ENCODE measurements at regions not wholly inside any gene's neighbourhood (a gene's known extent, or its start where the extent isn't known, plus 50 kb on each side); places are given as distances from the start of the nearest gene placed in this dataset.
A peak's percentile ranks its signal among the peaks of the same experiment; 100 is the strongest.

- H3K27ac ChIP-seq (ENCODE audit: low read depth, low read length), result no peak overlapping the region
- no peaks in the 10 kb centered on the region for H3K4me1 ChIP-seq (ENCODE audit: control insufficient read depth, insufficient read depth, low read length, unreplicated experiment)
- no peak overlapping the region for H2AFZ ChIP-seq (ENCODE audit: low read length, unreplicated experiment)
- H3K27me3 ChIP-seq (ENCODE audit: insufficient read depth, low read length), result no peaks in the 10 kb centered on the region
- H3K36me3 ChIP-seq (ENCODE audit: insufficient read depth, low read length), result no peaks in the 10 kb centered on the region
- H3K79me2 ChIP-seq (ENCODE audit: control insufficient read depth, insufficient read depth, low read length, unreplicated experiment), result no peaks in the 10 kb centered on the region
- no peak overlapping the region for H3K4me3 ChIP-seq (ENCODE audit: low read depth, low read length)
Measured at GRCh38 chr13:74847966-74848365, 634.0 kb downstream of the TBC1D4 start.

- Histone ChIP-seq H3K4me3 (ENCODE audit: low read depth, low read length) (no peak overlapping the region), H3K4me1 (ENCODE audit: control insufficient read depth, insufficient read depth, low read length, unreplicated experiment) (no peaks in the 10 kb centered on the region), H3K36me3 (ENCODE audit: insufficient read depth, low read length) (no peaks in the 10 kb centered on the region), H3K27ac (ENCODE audit: low read depth, low read length) (no peak overlapping the region), H2AFZ (ENCODE audit: low read length, unreplicated experiment) (no peak overlapping the region), H3K79me2 (ENCODE audit: control insufficient read depth, insufficient read depth, low read length, unreplicated experiment) (no peaks in the 10 kb centered on the region), H3K27me3 (ENCODE audit: insufficient read depth, low read length) (no peaks in the 10 kb centered on the region)
Measured at GRCh38 chr13:74845806-74846205, 636.2 kb downstream of the TBC1D4 start.

- Histone ChIP-seq H3K79me2 (ENCODE audit: control insufficient read depth, insufficient read depth, low read length, unreplicated experiment) (no peaks in the 10 kb centered on the region), H3K4me1 (ENCODE audit: control insufficient read depth, insufficient read depth, low read length, unreplicated experiment) (peaks cover 3% of the 10 kb centered on the region), H3K27me3 (ENCODE audit: insufficient read depth, low read length) (no peaks in the 10 kb centered on the region), H2AFZ (ENCODE audit: low read length, unreplicated experiment) (no peak overlapping the region), H3K36me3 (ENCODE audit: insufficient read depth, low read length) (no peaks in the 10 kb centered on the region), H3K27ac (ENCODE audit: low read depth, low read length) (no peak overlapping the region), H3K4me3 (ENCODE audit: low read depth, low read length) (no peak overlapping the region)
Measured at GRCh38 chr13:74841651-74842050, 640.3 kb downstream of the TBC1D4 start.

- H2AFZ ChIP-seq (ENCODE audit: low read length, unreplicated experiment), result no peak overlapping the region
- H3K79me2 ChIP-seq (ENCODE audit: control insufficient read depth, insufficient read depth, low read length, unreplicated experiment), result no peaks in the 10 kb centered on the region
- H3K27me3 ChIP-seq (ENCODE audit: insufficient read depth, low read length), result no peaks in the 10 kb centered on the region
- H3K4me1 ChIP-seq (ENCODE audit: control insufficient read depth, insufficient read depth, low read length, unreplicated experiment), result peaks cover 3% of the 10 kb centered on the region
- H3K4me3 ChIP-seq (ENCODE audit: low read depth, low read length), result no peak overlapping the region
- H3K27ac ChIP-seq (ENCODE audit: low read depth, low read length), result no peak overlapping the region
- no peaks in the 10 kb centered on the region for H3K36me3 ChIP-seq (ENCODE audit: insufficient read depth, low read length)
Measured at GRCh38 chr13:74841123-74841522, 640.8 kb downstream of the TBC1D4 start.

- no peaks in the 10 kb centered on the region for H3K36me3 ChIP-seq (ENCODE audit: insufficient read depth, low read length)
- H3K4me1 ChIP-seq (ENCODE audit: control insufficient read depth, insufficient read depth, low read length, unreplicated experiment), result peaks cover 3% of the 10 kb centered on the region
- no peak overlapping the region for H2AFZ ChIP-seq (ENCODE audit: low read length, unreplicated experiment)
- H3K27ac ChIP-seq (ENCODE audit: low read depth, low read length), result no peak overlapping the region
- H3K79me2 ChIP-seq (ENCODE audit: control insufficient read depth, insufficient read depth, low read length, unreplicated experiment), result no peaks in the 10 kb centered on the region
- no peak overlapping the region for H3K4me3 ChIP-seq (ENCODE audit: low read depth, low read length)
- no peaks in the 10 kb centered on the region for H3K27me3 ChIP-seq (ENCODE audit: insufficient read depth, low read length)
Measured at GRCh38 chr13:74839656-74840055, 642.3 kb downstream of the TBC1D4 start.

GRCh38 chr13:74838096-74838495 lies 643.9 kb downstream of the TBC1D4 start:
- Histone ChIP-seq H3K27me3 (ENCODE audit: insufficient read depth, low read length) (no peaks in the 10 kb centered on the region), H3K4me3 (ENCODE audit: low read depth, low read length) (no peak overlapping the region), H3K4me1 (ENCODE audit: control insufficient read depth, insufficient read depth, low read length, unreplicated experiment) (peaks cover 3% of the 10 kb centered on the region), H3K36me3 (ENCODE audit: insufficient read depth, low read length) (no peaks in the 10 kb centered on the region), H3K79me2 (ENCODE audit: control insufficient read depth, insufficient read depth, low read length, unreplicated experiment) (no peaks in the 10 kb centered on the region), H3K27ac (ENCODE audit: low read depth, low read length) (no peak overlapping the region), H2AFZ (ENCODE audit: low read length, unreplicated experiment) (no peak overlapping the region)

GRCh38 chr13:74836628-74837027 lies 645.3 kb downstream of the TBC1D4 start:
- Histone ChIP-seq H3K4me1 (ENCODE audit: control insufficient read depth, insufficient read depth, low read length, unreplicated experiment) (peaks cover 3% of the 10 kb centered on the region), H3K36me3 (ENCODE audit: insufficient read depth, low read length) (no peaks in the 10 kb centered on the region), H3K4me3 (ENCODE audit: low read depth, low read length) (no peak overlapping the region), H3K27ac (ENCODE audit: low read depth, low read length) (no peak overlapping the region), H3K27me3 (ENCODE audit: insufficient read depth, low read length) (no peaks in the 10 kb centered on the region), H2AFZ (ENCODE audit: low read length, unreplicated experiment) (no peak overlapping the region), H3K79me2 (ENCODE audit: control insufficient read depth, insufficient read depth, low read length, unreplicated experiment) (no peaks in the 10 kb centered on the region)

GRCh38 chr13:74835579-74835978 lies 646.4 kb downstream of the TBC1D4 start:
- Histone ChIP-seq H3K79me2 (ENCODE audit: control insufficient read depth, insufficient read depth, low read length, unreplicated experiment) (no peaks in the 10 kb centered on the region), H3K27ac (ENCODE audit: low read depth, low read length) (no peak overlapping the region), H3K4me1 (ENCODE audit: control insufficient read depth, insufficient read depth, low read length, unreplicated experiment) (peaks cover 3% of the 10 kb centered on the region), H3K36me3 (ENCODE audit: insufficient read depth, low read length) (no peaks in the 10 kb centered on the region), H2AFZ (ENCODE audit: low read length, unreplicated experiment) (no peak overlapping the region), H3K27me3 (ENCODE audit: insufficient read depth, low read length) (no peaks in the 10 kb centered on the region), H3K4me3 (ENCODE audit: low read depth, low read length) (no peak overlapping the region)

- Histone ChIP-seq H3K4me1 (ENCODE audit: control insufficient read depth, insufficient read depth, low read length, unreplicated experiment) (peaks cover 14% of the 10 kb centered on the region), H3K27ac (ENCODE audit: low read depth, low read length) (peak overlapping the region; percentile 76), H3K79me2 (ENCODE audit: control insufficient read depth, insufficient read depth, low read length, unreplicated experiment) (no peaks in the 10 kb centered on the region), H3K36me3 (ENCODE audit: insufficient read depth, low read length) (no peaks in the 10 kb centered on the region), H2AFZ (ENCODE audit: low read length, unreplicated experiment) (no peak overlapping the region), H3K27me3 (ENCODE audit: insufficient read depth, low read length) (no peaks in the 10 kb centered on the region), H3K4me3 (ENCODE audit: low read depth, low read length) (no peak overlapping the region)
Measured at GRCh38 chr13:74825938-74826246, 656.1 kb downstream of the TBC1D4 start.

GRCh38 chr13:74825152-74825937 lies 656.6 kb downstream of the TBC1D4 start:
- H3K4me1 ChIP-seq (ENCODE audit: control insufficient read depth, insufficient read depth, low read length, unreplicated experiment), result peaks cover 14% of the 10 kb centered on the region
- H3K27me3 ChIP-seq (ENCODE audit: insufficient read depth, low read length), result no peaks in the 10 kb centered on the region
- no peaks in the 10 kb centered on the region for H3K36me3 ChIP-seq (ENCODE audit: insufficient read depth, low read length)
- 0 out of 2 replicates have a peak overlapping the region, but pooled peaks have one; percentile 3 for H3K4me3 ChIP-seq (ENCODE audit: low read depth, low read length)
- H3K79me2 ChIP-seq (ENCODE audit: control insufficient read depth, insufficient read depth, low read length, unreplicated experiment), result no peaks in the 10 kb centered on the region
- H2AFZ ChIP-seq (ENCODE audit: low read length, unreplicated experiment), result no peak overlapping the region
- peak overlapping the region; percentile 76 for H3K27ac ChIP-seq (ENCODE audit: low read depth, low read length)

GRCh38 chr13:74820809-74821208 lies 661.2 kb downstream of the TBC1D4 start:
- no peak overlapping the region for H3K4me3 ChIP-seq (ENCODE audit: low read depth, low read length)
- no peaks in the 10 kb centered on the region for H3K79me2 ChIP-seq (ENCODE audit: control insufficient read depth, insufficient read depth, low read length, unreplicated experiment)
- no peak overlapping the region for H2AFZ ChIP-seq (ENCODE audit: low read length, unreplicated experiment)
- no peak overlapping the region for H3K27ac ChIP-seq (ENCODE audit: low read depth, low read length)
- H3K36me3 ChIP-seq (ENCODE audit: insufficient read depth, low read length), result no peaks in the 10 kb centered on the region
- H3K27me3 ChIP-seq (ENCODE audit: insufficient read depth, low read length), result no peaks in the 10 kb centered on the region
- peaks cover 10% of the 10 kb centered on the region for H3K4me1 ChIP-seq (ENCODE audit: control insufficient read depth, insufficient read depth, low read length, unreplicated experiment)

Measured in ACC112 (cell line).